ENCODE measurements at regions not wholly inside any gene's neighbourhood (a gene's known extent, or its start where the extent isn't known, plus 50 kb on each side); places are given as distances from the start of the nearest gene placed in this dataset.
"Not testable (repeated sequence)": the region's sequence is repeated elsewhere in the genome, so short reads cannot be mapped to it uniquely, and the experiment has no call there.

DNA sequence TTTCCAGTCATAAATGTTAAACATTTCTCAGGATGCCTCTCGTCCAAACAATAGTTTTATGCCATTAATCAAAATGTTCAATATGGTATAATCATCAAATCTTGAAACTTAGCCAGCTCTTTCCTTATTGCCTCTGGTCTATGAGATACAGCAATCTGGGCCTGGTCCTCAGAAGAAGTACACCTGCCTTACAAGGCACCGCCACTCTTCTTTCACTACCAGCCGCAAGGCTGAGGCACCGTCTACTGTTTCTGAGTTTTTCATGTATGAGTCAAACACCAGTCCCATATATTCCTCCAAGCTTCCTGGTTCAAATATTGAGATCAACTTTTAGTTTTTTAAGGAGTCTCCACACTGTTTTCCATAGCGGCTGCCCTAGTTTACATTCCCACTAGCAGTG is 600.6 kb upstream of the FAT3 start:
- no peak for DNase-seq

DNA sequence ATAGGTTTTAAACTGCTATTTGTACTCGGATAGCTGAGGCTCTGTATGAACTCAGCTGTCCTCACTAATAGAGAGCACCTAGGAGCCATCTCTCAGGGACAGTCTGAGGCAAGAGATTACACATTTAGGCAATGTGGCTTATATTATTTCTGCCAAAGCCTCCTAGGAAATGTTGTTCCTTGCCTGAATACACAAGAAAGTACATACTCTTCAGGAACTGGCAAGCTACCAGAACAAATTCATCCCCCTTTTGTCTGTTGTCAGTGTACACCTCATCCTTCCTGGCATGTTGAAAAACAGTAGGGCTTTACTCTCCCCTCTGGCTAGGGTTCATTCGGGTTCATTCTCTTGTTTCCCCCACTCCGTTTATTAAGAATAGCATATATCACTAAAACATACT is 615.9 kb upstream of the FAT3 start:
- DNase-seq = no peak

DNA sequence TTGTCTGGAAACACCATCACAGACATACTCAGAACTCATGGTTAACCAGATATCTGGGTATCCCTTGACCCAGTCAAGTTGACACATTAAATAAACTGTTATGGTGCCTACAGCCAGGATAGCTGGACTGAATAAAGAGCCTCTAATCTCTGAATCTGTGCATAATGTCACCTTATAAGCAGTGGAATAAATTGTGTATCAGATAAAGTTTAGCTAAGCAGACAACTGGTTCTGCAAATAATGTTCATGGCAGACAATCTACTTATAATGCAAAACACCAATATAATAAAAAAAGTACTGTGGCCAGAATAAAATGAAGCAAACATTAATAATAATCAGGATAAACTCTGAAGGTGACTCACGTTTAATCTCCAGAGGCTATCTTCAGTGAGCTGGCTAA is 628.5 kb upstream of the FAT3 start:
- DNase-seq = no peak

DNA sequence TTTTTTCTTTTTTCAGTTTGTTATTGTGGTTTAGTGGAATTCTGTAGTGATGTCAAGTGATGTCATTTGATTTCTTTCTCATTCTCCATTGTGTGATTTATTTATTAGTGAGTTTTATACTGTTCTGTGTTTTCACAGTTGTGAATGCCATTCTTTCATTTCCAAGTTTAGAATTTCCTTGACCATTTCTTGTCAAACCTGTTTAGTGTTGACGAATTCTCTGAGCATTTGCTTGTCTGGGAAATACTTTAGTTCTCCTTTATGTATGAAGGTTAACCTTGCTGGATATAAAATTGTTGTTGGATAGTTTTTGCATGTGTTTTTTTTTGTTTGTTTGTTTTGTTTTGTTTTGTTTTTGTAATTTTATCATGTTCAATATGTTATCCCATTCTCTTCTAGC is 633.6 kb upstream of the FAT3 start:
- no peak for DNase-seq

DNA sequence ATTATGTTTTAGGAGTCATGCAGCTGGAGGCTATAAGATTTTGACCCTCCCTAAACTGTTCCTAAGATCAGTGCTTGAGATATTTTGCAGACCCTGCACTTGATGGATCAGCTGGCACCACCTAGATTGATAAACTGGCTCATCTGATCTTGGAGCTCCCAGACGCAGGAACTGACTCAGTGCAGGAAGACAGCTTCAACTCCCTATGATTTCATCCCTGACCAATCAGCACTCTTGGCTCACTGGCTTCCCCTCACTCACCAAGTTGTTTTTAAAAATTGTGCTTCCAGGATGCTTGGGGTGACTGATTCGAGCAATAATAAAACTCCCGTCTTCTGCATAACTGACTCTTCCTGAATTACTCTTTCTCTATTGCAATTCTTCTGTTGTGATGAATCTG is 637.5 kb upstream of the FAT3 start:
- DNase-seq = no peak

DNA sequence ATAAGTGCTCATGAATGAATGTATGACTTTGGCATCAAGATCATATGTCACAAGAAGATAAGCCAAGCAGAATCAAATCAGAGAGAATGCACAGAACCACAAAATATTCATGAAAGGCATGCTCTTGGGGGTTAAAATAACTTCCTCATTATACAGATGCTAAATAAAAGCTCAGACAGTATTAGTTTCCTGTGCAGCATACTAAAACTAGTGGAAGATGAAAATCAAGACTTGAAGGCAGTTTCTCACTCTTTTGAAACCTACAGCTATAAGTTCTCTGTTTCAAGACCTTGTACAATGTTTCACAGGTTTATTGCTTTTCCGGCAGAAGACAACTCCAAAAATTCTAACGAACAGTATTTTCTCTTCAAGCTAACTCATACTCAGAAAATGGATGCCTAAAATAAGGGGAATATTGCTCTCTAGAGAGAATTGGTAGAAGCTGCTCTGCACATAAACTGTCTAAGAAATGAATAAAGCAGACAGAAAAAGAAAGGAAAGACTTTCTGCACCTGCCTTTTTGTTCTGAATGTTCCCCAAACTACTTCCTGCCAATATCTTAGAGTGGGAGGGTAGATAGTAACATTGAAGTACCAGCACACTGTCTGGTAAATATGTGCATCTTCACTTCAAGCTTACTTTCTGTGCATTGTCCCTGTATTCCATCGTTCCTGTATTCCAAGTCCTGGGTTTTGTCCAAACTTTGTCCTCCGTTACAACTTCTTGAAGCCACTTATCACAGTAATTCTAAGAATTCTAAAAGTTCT is 639.4 kb upstream of the FAT3 start:
- DNase-seq = no peak

DNA sequence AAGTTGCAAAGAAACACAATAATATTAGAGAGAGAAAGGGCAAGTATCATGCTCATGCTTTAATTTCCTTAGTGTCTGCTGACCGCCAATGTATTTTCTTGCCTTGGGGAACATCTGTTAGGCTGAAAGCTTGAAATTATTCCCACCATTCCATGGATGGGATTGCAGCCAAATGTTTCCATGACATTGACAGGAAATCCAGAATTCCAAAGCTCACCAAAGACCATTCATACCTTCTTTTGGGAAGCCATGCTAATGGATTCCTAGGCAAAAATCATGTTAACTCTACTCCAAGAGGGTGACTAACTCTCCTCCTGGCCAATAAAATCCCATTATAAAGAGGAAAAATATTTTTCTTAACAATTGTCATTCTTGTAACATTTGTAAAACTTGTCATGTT is 661.4 kb upstream of the FAT3 start:
- DNase-seq = no peak

DNA sequence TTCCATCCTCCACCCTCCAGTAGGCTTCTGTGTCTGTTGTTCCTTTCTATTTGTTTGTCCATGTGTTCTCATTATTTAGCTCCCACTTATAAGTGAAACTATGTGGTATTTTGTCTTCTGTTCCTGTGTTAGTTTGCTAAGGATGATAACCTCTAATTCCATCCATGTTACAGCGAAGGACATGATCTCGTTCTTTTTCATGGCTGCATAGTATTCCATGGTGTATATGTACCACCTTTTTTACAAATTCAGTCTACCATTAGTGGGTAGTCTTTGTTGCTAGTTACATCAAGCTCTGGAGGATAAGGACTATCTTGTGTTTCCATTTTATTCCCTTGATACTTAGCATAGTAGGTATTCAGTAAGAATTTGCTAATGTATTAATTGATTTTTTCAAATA is 664.2 kb upstream of the FAT3 start:
- no peak for DNase-seq

DNA sequence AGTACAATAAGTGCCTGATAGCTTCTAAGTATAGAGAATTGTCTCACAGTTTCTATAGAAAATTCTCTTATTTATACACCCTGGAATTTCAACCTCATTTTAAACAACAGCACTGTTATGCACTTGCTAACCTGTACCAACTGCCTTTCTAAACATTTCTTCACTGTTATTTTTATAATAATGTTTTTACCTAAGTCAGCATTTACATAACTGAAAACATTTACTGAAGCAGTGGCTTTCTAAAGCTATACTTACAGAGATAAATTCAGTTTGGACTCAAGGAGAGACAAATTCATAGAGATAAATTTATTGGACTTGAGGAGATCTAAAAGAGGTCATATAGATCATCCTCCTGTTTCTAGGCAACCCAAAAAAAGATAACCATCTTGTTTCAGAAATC is 686.6 kb upstream of the FAT3 start:
- no peak for DNase-seq

DNA sequence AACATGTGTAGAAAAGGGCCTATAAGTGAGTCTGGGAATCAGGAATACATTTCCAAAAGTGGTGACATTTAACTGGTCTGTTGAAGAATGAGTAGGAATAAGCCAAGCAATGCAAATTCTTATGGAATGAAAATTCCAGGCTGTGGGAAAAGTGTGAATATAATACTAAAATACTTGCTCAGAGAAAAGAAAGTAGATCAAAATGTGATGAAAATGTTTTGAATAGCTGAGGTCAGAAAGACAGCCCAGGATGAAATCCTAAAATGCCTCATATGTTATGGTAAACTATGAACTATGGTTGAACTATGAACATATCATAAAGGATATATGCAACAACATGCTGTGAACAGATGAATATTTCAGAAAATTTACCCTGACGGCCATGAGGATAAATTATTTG is 688.3 kb upstream of the FAT3 start:
- no peak for DNase-seq

DNA sequence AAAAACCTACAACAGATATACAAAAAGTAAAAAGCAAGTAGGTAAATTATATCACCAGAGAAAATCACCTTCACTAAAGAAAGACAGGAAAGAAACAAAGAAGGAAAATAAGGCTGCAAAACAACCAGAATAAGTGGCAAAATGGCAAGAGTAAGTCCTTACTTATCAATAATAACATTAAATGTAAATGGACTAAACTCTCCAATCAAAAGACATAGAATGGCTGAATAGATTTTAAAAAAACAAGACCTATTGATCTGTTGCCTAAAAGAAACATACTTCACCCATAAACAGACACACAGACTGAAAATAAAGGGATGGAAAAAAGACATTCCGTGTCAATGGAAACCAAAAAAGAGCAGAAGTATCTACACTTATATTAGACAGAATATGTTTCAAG is 695.7 kb upstream of the FAT3 start:
- no peak for DNase-seq

DNA sequence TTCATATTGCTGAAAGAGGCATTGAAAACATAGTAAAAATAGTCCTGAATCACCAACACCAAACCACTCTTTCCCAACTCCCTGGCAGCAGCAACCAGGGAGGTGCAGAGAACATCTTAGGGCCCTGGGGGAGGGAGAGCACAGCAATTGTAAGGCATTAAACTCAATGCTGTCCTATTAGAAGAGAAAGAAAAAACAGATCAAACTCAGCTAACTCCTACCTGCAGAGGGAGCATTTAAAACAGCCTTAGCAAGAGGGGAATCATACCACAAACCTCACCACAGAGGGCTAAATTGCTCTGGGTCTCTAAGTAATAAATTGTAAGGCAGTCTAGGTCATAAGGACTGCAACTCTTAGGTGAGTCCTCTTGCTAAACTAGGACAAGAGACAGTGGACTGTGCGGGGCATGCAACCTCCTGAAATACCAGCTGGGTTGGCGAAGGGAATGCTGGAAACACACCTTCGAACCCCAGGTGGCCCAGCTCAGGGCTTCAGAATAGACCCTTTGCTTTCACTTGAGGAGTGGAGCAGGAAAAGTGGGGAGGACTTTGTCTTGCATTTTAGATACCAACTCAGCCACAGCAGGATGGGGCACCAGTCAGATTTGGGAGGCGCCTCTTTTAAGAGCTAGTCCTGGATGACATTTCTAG is 697.1 kb upstream of the FAT3 start:
- no peak for DNase-seq

DNA sequence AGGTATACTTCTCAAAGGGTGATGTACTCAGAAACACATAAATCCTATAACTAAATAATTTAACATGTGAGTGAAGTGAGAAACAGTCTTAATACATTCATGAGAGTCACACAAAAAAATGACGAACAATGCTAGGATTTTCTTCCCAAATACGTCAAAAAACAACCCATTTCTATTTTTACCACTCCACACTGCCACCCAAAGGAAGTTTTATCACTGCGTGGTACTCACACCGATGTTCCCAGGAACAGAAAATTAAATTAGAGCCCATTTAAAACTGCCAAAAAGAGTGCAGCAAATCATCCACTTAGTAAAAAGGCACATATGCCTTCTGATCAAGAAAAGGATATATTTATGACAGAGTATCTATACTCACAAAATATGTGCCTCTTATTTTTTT is 710.9 kb upstream of the FAT3 start:
- DNase-seq = no peak

DNA sequence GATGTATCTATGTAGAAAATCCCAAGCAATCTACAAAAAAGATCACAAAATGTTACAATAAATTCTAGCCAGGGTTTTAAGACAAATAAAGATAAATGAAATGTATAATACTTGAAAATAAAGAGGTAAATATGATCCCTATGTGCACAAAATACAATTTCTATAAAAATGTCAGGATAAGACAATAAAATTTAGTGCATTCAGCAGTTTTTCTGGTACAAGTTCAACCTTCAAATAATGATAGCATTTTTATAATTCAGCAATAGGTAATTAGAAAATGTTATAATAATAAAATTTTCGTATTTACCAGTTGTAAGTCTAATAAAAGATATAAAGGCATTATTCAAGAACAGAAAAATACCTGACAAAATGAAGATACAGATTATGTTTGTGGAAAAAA is 726.8 kb upstream of the FAT3 start:
- DNase-seq = no peak

DNA sequence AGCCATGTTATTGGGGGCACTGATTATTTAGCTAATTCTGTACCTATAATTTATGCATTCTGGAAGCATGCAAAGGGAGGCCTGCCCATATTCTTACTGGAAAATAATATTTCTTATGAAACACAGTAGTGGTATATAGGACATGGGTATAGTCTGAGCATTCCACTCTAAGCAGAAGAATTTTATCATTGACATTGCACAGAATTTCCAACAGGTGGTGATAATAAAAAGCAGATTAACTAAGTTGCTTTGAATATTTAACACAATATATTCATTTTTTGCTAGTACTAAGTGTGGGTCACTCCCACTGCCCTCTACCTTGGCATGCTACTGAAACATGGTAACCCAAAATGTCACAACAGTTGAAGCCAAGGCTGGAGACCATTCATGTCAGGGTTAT is 728.8 kb upstream of the FAT3 start:
- DNase-seq = no peak

DNA sequence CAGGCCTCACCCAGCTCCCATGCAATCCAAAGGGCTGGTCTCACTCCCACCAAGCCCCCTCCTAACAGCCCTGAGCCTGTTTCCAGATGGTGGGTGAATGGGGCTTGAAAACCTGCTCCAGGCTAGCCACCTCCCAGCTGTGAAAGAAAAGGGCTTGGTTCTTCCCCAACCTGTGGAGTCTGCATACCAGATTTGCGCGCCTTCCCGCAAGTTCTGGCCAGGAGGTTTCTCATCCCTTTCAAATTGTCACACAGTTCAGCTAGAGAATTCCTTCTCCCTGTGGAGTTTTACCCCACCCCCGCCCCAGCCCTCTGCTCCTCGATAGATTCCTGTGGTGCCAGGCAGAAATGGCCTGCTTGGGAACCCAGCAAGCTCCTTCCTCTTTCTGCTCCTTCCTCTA is 734.6 kb upstream of the FAT3 start:
- DNase-seq = no peak

DNA sequence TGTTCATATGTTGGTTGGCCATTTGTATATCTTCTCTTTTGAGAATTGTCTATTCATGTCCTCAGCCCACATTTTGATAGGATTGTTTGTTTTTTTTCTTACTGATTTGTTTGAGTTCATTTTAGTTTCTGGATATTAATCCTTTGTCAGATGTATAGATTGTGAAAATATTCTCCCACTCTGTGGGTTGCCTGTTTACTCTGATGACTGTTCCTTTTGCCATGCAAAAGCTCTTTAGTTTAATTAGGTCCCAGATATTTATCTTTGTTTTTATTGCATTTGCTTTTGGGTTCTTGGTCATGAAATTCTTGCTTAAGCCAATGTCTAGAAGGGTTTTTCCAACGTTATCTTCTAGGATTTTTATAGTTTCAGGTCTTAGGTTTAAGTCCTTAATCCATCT is 740.7 kb upstream of the FAT3 start:
- DNase-seq = not testable (repeated sequence)

DNA sequence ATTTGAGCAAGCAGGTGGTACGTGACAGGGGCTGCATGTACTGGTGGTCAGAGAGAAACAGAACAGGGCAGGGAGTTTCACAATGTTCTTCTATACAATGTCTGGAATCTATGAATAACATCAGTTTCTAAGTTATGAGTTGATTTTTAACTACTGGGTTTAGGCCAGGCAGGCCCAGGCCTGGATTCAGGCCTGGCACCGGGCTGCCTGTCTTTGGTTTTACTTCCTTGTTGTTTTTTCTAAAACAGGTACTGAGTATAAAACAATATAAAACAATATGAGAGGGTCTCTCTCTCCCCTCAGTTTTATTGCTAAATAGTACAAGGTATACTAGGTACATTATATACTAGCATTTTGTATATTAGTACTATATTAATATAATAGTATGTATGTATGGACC is 742.7 kb upstream of the FAT3 start:
- DNase-seq = not testable (repeated sequence)

DNA sequence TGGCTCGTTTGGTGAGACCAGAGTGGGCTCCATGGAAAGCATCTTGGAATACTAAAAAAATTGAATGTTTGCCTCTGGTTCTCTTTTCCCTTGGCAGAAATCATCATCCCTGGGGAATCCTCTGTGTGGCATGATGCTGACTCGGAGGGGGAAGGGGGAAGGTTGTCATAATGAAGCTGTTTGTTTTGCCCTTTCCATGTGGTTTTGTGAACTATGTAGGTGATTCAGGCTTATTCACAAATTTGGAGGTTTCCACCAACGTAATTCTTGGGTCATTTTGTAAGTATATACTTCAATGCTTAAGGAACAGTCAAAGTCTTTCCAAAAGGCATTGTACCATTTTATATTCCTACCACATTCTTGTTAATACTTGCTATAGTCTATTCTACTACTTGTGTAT is 754.0 kb upstream of the FAT3 start:
- DNase-seq = no peak

DNA sequence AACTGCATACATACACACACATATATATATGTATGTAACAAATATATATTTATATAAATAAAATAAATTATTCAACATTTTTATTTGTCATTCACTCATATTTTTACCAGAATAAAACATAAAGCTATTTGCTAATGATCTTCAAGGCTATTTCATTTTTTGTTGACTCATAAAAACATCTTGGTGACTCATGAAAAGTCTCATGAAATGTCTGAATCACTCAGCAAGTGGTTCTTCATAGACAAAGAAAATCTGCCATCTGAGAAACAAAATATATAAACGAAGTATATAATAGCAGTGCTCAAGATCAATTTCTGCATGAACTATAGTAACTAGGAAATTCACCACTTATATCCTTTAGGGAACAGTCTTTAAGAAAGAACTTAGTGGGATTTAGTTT is 764.8 kb upstream of the FAT3 start:
- no peak for DNase-seq

DNA sequence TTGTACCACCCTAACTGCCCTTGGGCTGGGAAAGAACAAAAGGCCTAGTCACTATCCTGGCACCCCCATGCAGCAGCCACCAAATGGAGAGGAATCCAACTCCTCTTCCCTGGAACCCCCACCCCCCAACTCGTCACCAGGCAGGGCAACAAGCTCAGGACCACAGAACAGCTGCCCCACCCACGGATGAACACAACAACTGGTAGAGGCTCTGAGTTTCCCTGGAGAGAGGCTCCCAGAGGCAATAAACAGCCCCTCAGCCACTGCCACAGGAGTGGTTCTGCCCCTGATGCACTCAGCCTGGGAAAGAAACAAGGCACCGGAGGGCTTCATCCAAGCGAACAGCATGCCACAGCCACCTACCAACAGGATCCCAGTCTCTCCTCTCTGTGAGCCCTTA is 778.4 kb upstream of the FAT3 start:
- no peak for DNase-seq

DNA sequence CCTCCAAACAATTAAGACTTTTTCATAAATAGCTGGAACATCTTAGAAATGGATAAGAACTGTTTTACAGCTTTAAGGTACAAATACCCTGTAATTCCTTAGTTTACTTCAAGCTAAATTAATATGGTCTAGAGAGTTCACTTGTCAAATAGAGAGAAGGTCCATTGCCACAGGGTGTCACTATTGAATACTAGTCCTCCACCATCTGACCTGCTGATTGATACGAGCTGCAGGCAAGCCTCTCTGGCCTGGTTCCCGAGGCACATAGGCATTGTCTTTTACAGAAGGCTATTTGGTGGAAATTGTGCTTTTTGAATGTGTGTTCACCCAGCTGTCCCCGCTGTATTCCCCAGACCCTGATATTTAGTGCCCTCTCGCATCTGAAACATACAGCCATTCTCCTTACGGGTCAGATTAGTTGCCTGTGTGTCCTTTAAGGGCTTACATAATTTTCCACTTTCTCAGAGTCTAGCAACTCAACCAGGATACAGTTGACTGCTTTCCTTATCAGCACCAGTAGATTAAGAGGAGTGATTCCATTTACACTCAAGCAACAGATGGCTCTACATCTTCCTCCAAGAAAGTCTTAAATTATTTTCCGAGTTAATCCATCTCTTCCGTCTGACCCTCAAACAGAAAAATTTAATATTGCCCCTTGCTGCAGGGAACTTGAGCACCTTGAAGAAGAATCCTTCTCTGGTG is 788.8 kb upstream of the FAT3 start:
- no peak for DNase-seq

DNA sequence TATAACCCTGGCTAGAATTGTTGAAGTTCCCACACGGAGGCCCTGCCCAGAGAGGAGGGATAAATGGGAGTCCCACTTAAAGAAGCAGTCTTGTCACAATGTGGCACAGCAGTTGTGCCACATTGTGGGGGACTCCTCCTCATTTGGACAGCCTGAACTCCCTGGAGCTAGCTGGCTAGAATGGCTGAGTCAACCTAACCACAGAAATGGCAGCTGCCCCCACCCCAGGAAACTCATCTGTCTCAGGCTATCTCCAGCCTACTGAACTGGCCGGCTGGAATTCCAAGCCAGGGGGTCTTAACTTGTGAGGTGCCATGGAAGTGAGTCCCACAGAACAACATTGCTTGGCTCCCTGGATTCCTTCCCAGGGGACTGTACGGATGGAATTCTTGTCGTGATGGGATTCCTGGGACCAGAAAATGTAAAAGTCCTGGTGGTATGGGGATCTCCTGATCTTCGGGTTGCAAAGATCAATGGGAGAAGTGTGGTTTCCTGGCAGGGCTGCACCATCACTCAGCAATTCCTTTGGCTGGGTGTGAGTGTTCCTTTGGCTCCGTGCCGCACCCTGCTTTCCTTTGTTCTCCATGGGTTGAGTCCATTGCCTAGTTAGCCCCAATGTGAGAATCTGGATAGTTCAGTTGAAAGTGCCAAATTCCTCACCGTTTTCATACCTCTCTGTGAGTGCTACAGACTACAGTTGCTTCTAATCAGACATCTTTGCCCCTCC is 791.2 kb upstream of the FAT3 start:
- no peak for DNase-seq

DNA sequence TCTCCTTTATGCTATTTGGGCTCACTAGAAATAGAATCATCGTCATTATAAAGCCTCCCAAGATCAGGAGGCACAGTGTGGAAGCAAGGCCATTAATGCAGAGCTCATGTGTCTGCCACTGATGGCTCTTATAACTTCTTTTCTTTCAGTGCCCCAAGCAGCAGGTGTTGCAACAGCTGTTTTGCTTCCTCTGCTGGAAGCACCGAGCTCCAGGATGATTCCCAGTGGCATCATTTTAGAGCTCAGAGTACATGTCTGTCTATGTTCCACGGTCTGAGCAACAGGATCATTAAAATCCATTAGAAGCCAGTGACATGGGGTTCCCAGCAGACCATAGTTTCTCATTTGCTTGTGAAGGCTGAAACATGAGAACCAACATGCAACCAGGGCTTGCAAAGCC is 803.0 kb upstream of the FAT3 start:
- no peak for DNase-seq
